NCI-H1417 (cell line): ENCODE measurements at regions not wholly inside any gene's neighbourhood (a gene's known extent, or its start where the extent isn't known, plus 50 kb on each side); places are given as distances from the start of the nearest gene placed in this dataset.

Experiments
- DNase-seq, 3 experiments: peaks; one replicate each; lab custom pipeline; 2025; lab: John Stamatoyannopoulos, UW

- no peak for DNase-seq
These were observed 136.1 kb downstream of the PAPOLA start for GRCh38 chr14:96638041-96638855.

GRCh38 chr14:96639550-96639949 lies 137.4 kb downstream of the PAPOLA start:
- no peak for DNase-seq

GRCh38 chr14:96648506-96649326 lies 146.5 kb downstream of the PAPOLA start:
- DNase-seq, result no peak

GRCh38 chr14:96649327-96649601 lies 147.1 kb downstream of the PAPOLA start:
- DNase-seq, result no peak

- DNase-seq, result no peak
These were observed 143.6 kb upstream of the VRK1 start for GRCh38 chr14:96653597-96653996.

GRCh38 chr14:96658611-96659010 lies 138.6 kb upstream of the VRK1 start:
- DNase-seq, result no peak

- no peak for DNase-seq
These were observed 137.1 kb upstream of the VRK1 start for GRCh38 chr14:96660123-96660522.

GRCh38 chr14:96660667-96661066 lies 136.5 kb upstream of the VRK1 start:
- peak in 2 of 3 experiments; percentile 23 to 40 for DNase-seq

- DNase-seq, result no peak
These were observed 135.8 kb upstream of the VRK1 start for GRCh38 chr14:96661244-96661969.

GRCh38 chr14:96662116-96662970 lies 134.8 kb upstream of the VRK1 start:
- peak in 2 of 3 experiments; percentile 52 to 90 for DNase-seq

- DNase-seq, result no peak
These were observed 134.1 kb upstream of the VRK1 start for GRCh38 chr14:96663076-96663475.

- no peak for DNase-seq
These were observed 133.6 kb upstream of the VRK1 start for GRCh38 chr14:96663491-96664067.

- DNase-seq, result peak in 1 of 3 experiments; percentile 13
These were observed 131.1 kb upstream of the VRK1 start for GRCh38 chr14:96666088-96666487.

GRCh38 chr14:96670391-96670790 lies 126.8 kb upstream of the VRK1 start:
- no peak for DNase-seq

GRCh38 chr14:96671218-96671617 lies 126.0 kb upstream of the VRK1 start:
- DNase-seq, result no peak

- no peak for DNase-seq
These were observed 123.5 kb upstream of the VRK1 start for GRCh38 chr14:96673706-96674105.

GRCh38 chr14:96674121-96674520 lies 123.1 kb upstream of the VRK1 start:
- DNase-seq, result no peak

GRCh38 chr14:96676166-96676565 lies 121.0 kb upstream of the VRK1 start:
- no peak for DNase-seq

- DNase-seq, result no peak
These were observed 115.4 kb upstream of the VRK1 start for GRCh38 chr14:96681829-96682228.

- no peak for DNase-seq
These were observed 114.8 kb upstream of the VRK1 start for GRCh38 chr14:96682401-96682800.

- DNase-seq, result no peak
These were observed 113.5 kb upstream of the VRK1 start for GRCh38 chr14:96683562-96684289.
